ENCODE measurements at regions not wholly inside any gene's neighbourhood (a gene's known extent, or its start where the extent isn't known, plus 50 kb on each side); places are given as distances from the start of the nearest gene placed in this dataset.

DNA sequence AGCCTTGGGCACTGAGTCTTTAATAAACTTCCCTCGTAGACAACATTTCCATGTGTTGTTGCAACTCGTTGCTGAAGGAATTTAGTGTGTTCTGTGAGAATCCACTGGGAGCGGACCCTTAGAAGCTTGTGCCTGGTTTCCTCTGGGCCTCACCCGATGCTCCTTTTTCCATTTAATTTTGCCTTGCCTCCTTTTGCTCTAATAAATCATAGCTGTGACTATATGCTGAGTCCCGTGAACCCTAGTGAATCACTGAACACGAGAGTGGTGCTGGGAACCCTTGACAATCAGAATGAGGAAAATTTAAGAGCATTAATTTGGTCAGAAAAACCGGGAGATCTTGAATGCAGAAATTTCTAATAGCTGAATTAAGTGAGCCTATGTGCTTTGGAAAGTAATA is 291.1 kb upstream of the ZNF608 start:
- 94 to 96% methylated on average over 7 of the region's 7 CpGs for WGBS, 2 donors
- peaks cover 0 to 11% (median 5%) of the 10 kb centered on the region in 5 donors for H3K4me1 ChIP-seq (ENCODE audit: control insufficient read depth in 5 of 5, insufficient read depth in 5 of 5, low read length in 5 of 5)
- no peak overlapping the region for H3K9ac ChIP-seq (ENCODE audit: insufficient read depth in 1 of 2, low read length in 2 of 2)
- no peak overlapping the region for H3K27ac ChIP-seq (ENCODE audit: low read depth in 1 of 2, low read length in 1 of 2)
- ATAC-seq (ENCODE audit: insufficient read depth, low FRiP score), result no peak
- no peak for DNase-seq
- H3K27me3 ChIP-seq (ENCODE audit: control insufficient read depth in 3 of 3, insufficient read depth in 3 of 3, low read length in 2 of 3), result no peaks in the 10 kb centered on the region
- peaks cover 0 to 3% (median 0%) of the 10 kb centered on the region in 4 donors for H3K9me3 ChIP-seq (ENCODE audit: control insufficient read depth in 4 of 4, insufficient read depth in 3 of 4, low read length in 3 of 4)
- TF ChIP-seq, protein P1, sequence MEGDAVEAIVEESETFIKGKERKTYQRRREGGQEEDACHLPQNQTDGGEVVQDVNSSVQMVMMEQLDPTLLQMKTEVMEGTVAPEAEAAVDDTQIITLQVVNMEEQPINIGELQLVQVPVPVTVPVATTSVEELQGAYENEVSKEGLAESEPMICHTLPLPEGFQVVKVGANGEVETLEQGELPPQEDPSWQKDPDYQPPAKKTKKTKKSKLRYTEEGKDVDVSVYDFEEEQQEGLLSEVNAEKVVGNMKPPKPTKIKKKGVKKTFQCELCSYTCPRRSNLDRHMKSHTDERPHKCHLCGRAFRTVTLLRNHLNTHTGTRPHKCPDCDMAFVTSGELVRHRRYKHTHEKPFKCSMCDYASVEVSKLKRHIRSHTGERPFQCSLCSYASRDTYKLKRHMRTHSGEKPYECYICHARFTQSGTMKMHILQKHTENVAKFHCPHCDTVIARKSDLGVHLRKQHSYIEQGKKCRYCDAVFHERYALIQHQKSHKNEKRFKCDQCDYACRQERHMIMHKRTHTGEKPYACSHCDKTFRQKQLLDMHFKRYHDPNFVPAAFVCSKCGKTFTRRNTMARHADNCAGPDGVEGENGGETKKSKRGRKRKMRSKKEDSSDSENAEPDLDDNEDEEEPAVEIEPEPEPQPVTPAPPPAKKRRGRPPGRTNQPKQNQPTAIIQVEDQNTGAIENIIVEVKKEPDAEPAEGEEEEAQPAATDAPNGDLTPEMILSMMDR (IDR thresholded peaks at IDR 0.05; ENCODE audit: control extremely low read depth, extremely low read depth), result no peak
- H3K36me3 ChIP-seq (ENCODE audit: control insufficient read depth in 4 of 4, insufficient read depth in 4 of 4, low read length in 4 of 4), result no peaks in the 10 kb centered on the region
- H3K4me3 ChIP-seq, result no peak overlapping the region

DNA sequence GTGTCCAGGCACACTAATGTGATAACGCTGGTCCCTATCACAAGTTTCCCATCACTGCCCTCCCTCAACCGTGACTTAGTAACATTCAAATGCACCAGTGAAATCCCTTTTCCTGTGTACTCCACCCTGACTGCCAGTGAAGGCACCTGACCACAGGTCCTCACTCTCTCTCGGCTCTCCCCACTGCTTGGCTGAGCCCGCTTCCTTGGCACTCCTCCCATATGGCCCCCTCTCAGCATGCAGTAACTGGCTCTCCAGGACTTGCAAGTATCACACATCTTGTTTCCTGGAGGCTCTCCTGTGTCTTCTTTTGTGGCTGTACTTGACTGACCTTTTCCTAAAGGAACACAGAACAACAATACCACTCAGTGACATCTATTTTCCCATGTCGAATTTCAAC is 292.0 kb upstream of the ZNF608 start:
- ATAC-seq (ENCODE audit: insufficient read depth, low FRiP score) (no peak), DNase-seq (no peak)
- Histone ChIP-seq H3K27ac (ENCODE audit: low read depth in 1 of 2, low read length in 1 of 2) (no peak overlapping the region), H3K4me1 (ENCODE audit: control insufficient read depth in 5 of 5, insufficient read depth in 5 of 5, low read length in 5 of 5) (peaks cover 0 to 19% (median 7%) of the 10 kb centered on the region in 5 donors), H3K9me3 (ENCODE audit: control insufficient read depth in 4 of 4, insufficient read depth in 3 of 4, low read length in 3 of 4) (peaks cover 0 to 3% (median 0%) of the 10 kb centered on the region in 4 donors), H3K4me3 (no peak overlapping the region), H3K36me3 (ENCODE audit: control insufficient read depth in 4 of 4, insufficient read depth in 4 of 4, low read length in 4 of 4) (no peaks in the 10 kb centered on the region), H3K9ac (ENCODE audit: insufficient read depth in 1 of 2, low read length in 2 of 2) (no peak overlapping the region), H3K27me3 (ENCODE audit: control insufficient read depth in 3 of 3, insufficient read depth in 3 of 3, low read length in 2 of 3) (no peaks in the 10 kb centered on the region)
- TF ChIP-seq, protein P1 (IDR thresholded peaks at IDR 0.05; ENCODE audit: control extremely low read depth, extremely low read depth), result no peak
- 87 to 88% methylated on average over 5 of the region's 5 CpGs for whole genome bisulfite sequencing, 2 donors

DNA sequence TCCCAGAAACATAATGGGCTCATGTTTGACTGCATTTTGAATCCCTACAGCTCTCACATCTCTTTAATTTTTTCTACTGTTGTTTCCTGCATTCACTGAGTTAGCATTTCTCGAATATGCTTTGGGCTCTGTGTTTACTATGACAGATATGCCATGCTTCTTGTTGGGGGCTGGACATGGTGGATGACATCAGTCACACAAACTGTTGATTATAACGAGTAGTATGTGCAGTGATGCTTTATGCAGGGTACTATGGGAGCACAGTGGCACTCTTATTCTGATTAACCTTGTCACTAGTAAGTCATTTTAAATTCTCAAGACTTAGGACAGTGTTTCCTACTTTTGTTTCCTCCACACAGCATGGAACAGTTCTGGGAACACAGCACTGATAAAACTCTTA is 295.4 kb upstream of the ZNF608 start:
- Histone ChIP-seq H3K9ac (ENCODE audit: insufficient read depth in 1 of 2, low read length in 2 of 2) (no peak overlapping the region), H3K9me3 (ENCODE audit: control insufficient read depth in 4 of 4, insufficient read depth in 3 of 4, low read length in 3 of 4) (peaks cover 0 to 3% (median 0%) of the 10 kb centered on the region in 4 donors), H3K27ac (ENCODE audit: low read depth in 1 of 2, low read length in 1 of 2) (no peak overlapping the region), H3K4me3 (no peak overlapping the region), H3K4me1 (ENCODE audit: control insufficient read depth in 5 of 5, insufficient read depth in 5 of 5, low read length in 5 of 5) (peaks cover 4 to 34% (median 17%) of the 10 kb centered on the region in 5 donors), H3K27me3 (ENCODE audit: control insufficient read depth in 3 of 3, insufficient read depth in 3 of 3, low read length in 2 of 3) (no peaks in the 10 kb centered on the region), H3K36me3 (ENCODE audit: control insufficient read depth in 4 of 4, insufficient read depth in 4 of 4, low read length in 4 of 4) (no peaks in the 10 kb centered on the region)
- ATAC-seq (ENCODE audit: insufficient read depth, low FRiP score) (no peak), DNase-seq (no peak)
- WGBS, 2 donors, result 42 to 50% methylated on average over 2 of the region's 2 CpGs
- TF ChIP-seq, protein P1 (IDR thresholded peaks at IDR 0.05; ENCODE audit: control extremely low read depth, extremely low read depth), result no peak

DNA sequence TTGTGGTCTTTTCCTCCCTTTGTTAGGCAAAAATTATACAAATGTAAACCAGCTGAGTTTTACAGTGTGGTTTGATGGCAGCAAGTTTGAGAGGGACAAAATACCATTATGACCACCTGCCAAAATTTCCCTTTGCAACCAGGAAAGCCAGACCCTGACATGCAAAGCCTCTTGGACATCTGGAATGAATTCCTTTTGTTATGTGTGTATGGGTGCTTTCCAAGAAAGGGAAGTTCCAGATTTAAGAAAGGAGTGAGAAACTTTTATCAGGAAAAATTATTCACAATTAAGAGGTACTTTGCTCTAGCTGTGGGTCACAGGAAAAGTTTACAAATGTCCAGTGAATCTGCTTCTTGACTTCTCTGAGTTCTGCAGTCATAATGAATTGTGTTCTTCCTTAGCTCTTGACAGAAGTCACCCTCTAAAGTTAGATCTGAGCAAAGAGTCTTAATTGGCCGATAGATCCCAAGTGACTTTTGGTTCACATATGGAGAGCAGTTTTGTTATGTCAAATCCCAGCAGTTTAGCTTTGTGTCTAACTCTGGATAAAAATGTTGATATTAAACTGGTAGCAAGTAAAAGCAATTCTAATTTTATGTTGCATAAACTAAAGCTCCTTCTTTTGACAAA is 295.9 kb upstream of the ZNF608 start:
- H3K36me3 ChIP-seq (ENCODE audit: control insufficient read depth in 4 of 4, insufficient read depth in 4 of 4, low read length in 4 of 4), result no peaks in the 10 kb centered on the region
- H3K27me3 ChIP-seq (ENCODE audit: control insufficient read depth in 3 of 3, insufficient read depth in 3 of 3, low read length in 2 of 3), result no peaks in the 10 kb centered on the region
- H3K9me3 ChIP-seq (ENCODE audit: control insufficient read depth in 4 of 4, insufficient read depth in 3 of 4, low read length in 3 of 4), result peaks cover 0 to 3% (median 0%) of the 10 kb centered on the region in 4 donors
- no peak overlapping the region for H3K9ac ChIP-seq (ENCODE audit: insufficient read depth in 1 of 2, low read length in 2 of 2)
- H3K4me1 ChIP-seq (ENCODE audit: control insufficient read depth in 5 of 5, insufficient read depth in 5 of 5, low read length in 5 of 5), result peaks cover 4 to 34% (median 17%) of the 10 kb centered on the region in 5 donors
- no peak overlapping the region for H3K4me3 ChIP-seq
- peak in 1 of 3 donors; percentile 13 for DNase-seq
- WGBS, 2 donors, result 77 to 88% methylated on average over 1 of the region's 1 CpG
- TF ChIP-seq, protein P1 (IDR thresholded peaks at IDR 0.05; ENCODE audit: control extremely low read depth, extremely low read depth), result no peak
- H3K27ac ChIP-seq (ENCODE audit: low read depth in 1 of 2, low read length in 1 of 2), result no peak overlapping the region
- no peak for ATAC-seq (ENCODE audit: insufficient read depth, low FRiP score)

Measured in lung (tissue), 11 donors.